GM23338 (cell line): ENCODE measurements at regions not wholly inside any gene's neighbourhood (a gene's known extent, or its start where the extent isn't known, plus 50 kb on each side); places are given as distances from the start of the nearest gene placed in this dataset.

Experiments
- ATAC-seq: fragments of 200-7000 bp; cut with Tn5 transposase; 3 replicates; pipeline ENCODE4 v1.9.1; 2020
- DNase-seq: peaks from one replicate; pipeline ENCODE4 v3.0.0-alpha.2; 2015; ENCODE audit warnings: low spot score
- H2AFZ ChIP-seq: fragments of 200-600 bp; sonication (generic); 2 replicates; pipeline ENCODE4 v1.8.0; 2016; ENCODE audit warnings: antibody characterized with exemption, mild to moderate bottlenecking, moderate library complexity
- H3F3A ChIP-seq: fragments of 200-600 bp; sonication (generic); replicated peaks from 2 replicates; pipeline ENCODE4 v1.8.0; 2017; ENCODE audit warnings: antibody characterized with exemption, mixed run types, low read depth
- H3K27ac ChIP-seq: fragments of 200-600 bp; sonication (generic); 2 replicates; pipeline ENCODE4 v1.6.1; 2016; ENCODE audit warnings: low read depth
- H3K27me3 ChIP-seq: fragments of 200-600 bp; sonication (generic); 2 replicates; pipeline ENCODE4 v1.8.0; 2016; ENCODE audit warnings: mild to moderate bottlenecking, mixed run types, moderate library complexity; ENCODE audit not compliant: insufficient read depth
- H3K36me3 ChIP-seq: fragments of 200-600 bp; sonication (generic); 2 replicates; pipeline ENCODE4 v1.8.0; 2016; ENCODE audit warnings: mild to moderate bottlenecking; ENCODE audit not compliant: insufficient read depth
- H3K4me1 ChIP-seq: fragments of 200-600 bp; sonication (generic); 2 replicates; pipeline ENCODE4 v1.8.0; 2016; ENCODE audit warnings: mild to moderate bottlenecking, moderate library complexity; ENCODE audit not compliant: insufficient read depth
- H3K4me2 ChIP-seq: fragments of 200-600 bp; sonication (generic); 2 replicates; pipeline ENCODE4 v1.7.1; 2017; ENCODE audit warnings: mixed run types
- H3K4me3 ChIP-seq: fragments of 200-600 bp; sonication (generic); 2 replicates; pipeline ENCODE4 v1.6.1; 2016; ENCODE audit warnings: mixed run types
- H3K79me2 ChIP-seq: fragments of 200-600 bp; sonication (generic); replicated peaks from 2 replicates; pipeline ENCODE4 v1.8.0; 2017; ENCODE audit warnings: mild to moderate bottlenecking; ENCODE audit not compliant: insufficient read depth
- H3K9me2 ChIP-seq: fragments of 200-600 bp; sonication (generic); 2 replicates; pipeline ENCODE4 v1.8.0; 2017; ENCODE audit not compliant: insufficient read depth
- H4K20me1 ChIP-seq: fragments of 200-600 bp; sonication (generic); replicated peaks from 2 replicates; pipeline ENCODE4 v1.8.0; 2017; ENCODE audit warnings: mild to moderate bottlenecking; ENCODE audit not compliant: insufficient read depth
- H3K27ac Mint-ChIP-seq: 2 replicates; pipeline ENCODE4 v1.8.0; 2020; ENCODE audit warnings: inconsistent platforms, mild to moderate bottlenecking, moderate library complexity, mixed read lengths
- H3K27me3 Mint-ChIP-seq: 3 replicates; pipeline ENCODE4 v1.8.0; 2022; ENCODE audit warnings: low read depth, mild to moderate bottlenecking, moderate library complexity, mixed read lengths, inconsistent platforms; ENCODE audit not compliant: insufficient read depth, poor library complexity
- H3K36me3 Mint-ChIP-seq: 3 replicates; pipeline ENCODE4 v1.8.0; 2021; ENCODE audit warnings: low read depth, mild to moderate bottlenecking, inconsistent platforms, moderate library complexity, mixed read lengths
- H3K4me1 Mint-ChIP-seq: 3 replicates; pipeline ENCODE4 v1.8.0; 2020; ENCODE audit warnings: mild to moderate bottlenecking, inconsistent platforms, mixed read lengths
- H3K4me3 Mint-ChIP-seq: 3 replicates; pipeline ENCODE4 v1.8.0; 2021; ENCODE audit warnings: moderate library complexity, mild to moderate bottlenecking, inconsistent platforms, mixed read lengths
- H3K9me3 Mint-ChIP-seq: 3 replicates; pipeline ENCODE4 v1.8.0; 2020; ENCODE audit warnings: moderate library complexity, mild to moderate bottlenecking, inconsistent platforms, mixed read lengths
- CREB1 ChIP-seq: fragments of 250-450 bp; sonication (Bioruptor Pico); IDR thresholded peaks from 2 replicates; pipeline ENCODE4 v1.5.0; 2020; ENCODE audit warnings: low read depth, mild to moderate bottlenecking, moderate library complexity
- CTCF ChIP-seq, 2 experiments: fragments of 200-600 bp in 1 of 2; sonication (generic) in 1 of 2; conservative IDR thresholded peaks; 2 replicates each; pipeline versions ENCODE4 v1.5.1 to v1.6.1; 2016 to 2017; ENCODE audit warnings: antibody characterized with exemption in 2 of 2, low read depth in 2 of 2, mild to moderate bottlenecking in 2 of 2, moderate library complexity in 1 of 2
- ETS1 ChIP-seq: IDR thresholded peaks from 2 replicates; pipeline ENCODE4 v1.6.1; 2016; ENCODE audit warnings: antibody characterized with exemption
- EZH2 ChIP-seq: fragments of 200-600 bp; sonication (generic); IDR thresholded peaks from one replicate; pipeline ENCODE4 v1.8.0; 2017; ENCODE audit warnings: antibody characterized with exemption, mild to moderate bottlenecking, low read depth; ENCODE audit not compliant: unreplicated experiment
- EZH2phosphoT487 ChIP-seq: fragments of 200-600 bp; sonication (generic); IDR thresholded peaks from one replicate; pipeline ENCODE4 v1.8.1; 2018; ENCODE audit warnings: antibody characterized with exemption; ENCODE audit not compliant: unreplicated experiment
- JUNB ChIP-seq: IDR thresholded peaks from one replicate; pipeline ENCODE4 v1.6.1; 2016; ENCODE audit warnings: antibody characterized with exemption; ENCODE audit not compliant: unreplicated experiment
- NANOG ChIP-seq: IDR thresholded peaks from 2 replicates; pipeline ENCODE4 v1.6.1; 2016; ENCODE audit warnings: antibody characterized with exemption, borderline replicate concordance
- POLR2AphosphoS5 ChIP-seq: IDR thresholded peaks from 2 replicates; pipeline ENCODE4 v1.6.1; 2016; ENCODE audit warnings: antibody characterized with exemption, low read depth
- REST ChIP-seq: IDR thresholded peaks from one replicate; pipeline ENCODE4 v1.6.1; 2018; ENCODE audit warnings: antibody characterized with exemption; ENCODE audit not compliant: unreplicated experiment
- STAT1 ChIP-seq: IDR thresholded peaks from one replicate; pipeline ENCODE4 v1.6.1; 2016; ENCODE audit warnings: antibody characterized with exemption; ENCODE audit not compliant: unreplicated experiment
- ZNF114 ChIP-seq: fragments of 250-450 bp; sonication (Bioruptor Pico); IDR thresholded peaks from 2 replicates; pipeline ENCODE4 v1.5.0; 2020; ENCODE audit warnings: mild to moderate bottlenecking, moderate library complexity
- ZNF331 ChIP-seq: fragments of 250-450 bp; sonication (Bioruptor Pico); IDR thresholded peaks from 2 replicates; pipeline ENCODE4 v1.5.0; 2020; ENCODE audit warnings: low read depth, mild to moderate bottlenecking, moderate library complexity
- ZNF462 ChIP-seq: fragments of 250-450 bp; sonication (Bioruptor Pico); IDR thresholded peaks from 2 replicates; pipeline ENCODE4 v1.5.0; 2020; ENCODE audit warnings: mild to moderate bottlenecking, moderate library complexity

- TF ChIP-seq REST = no peak
- TF ChIP-seq STAT1 = no peak
- TF ChIP-seq ZNF114 = no peak
- no peak for TF ChIP-seq CREB1
- no peak for TF ChIP-seq EZH2phosphoT487
- TF ChIP-seq CTCF (conservative IDR thresholded peaks at IDR 0.05; ENCODE audit: low read depth in 2 of 2) = no peak
- no peak for TF ChIP-seq ZNF331 (CRISPR knock-in tag)
- TF ChIP-seq NANOG = no peak
- no peak for TF ChIP-seq ETS1
- TF ChIP-seq EZH2 = no peak
- no peak for TF ChIP-seq POLR2AphosphoS5
- TF ChIP-seq JUNB = no peak
Observed at GRCh38 chr5:161138751-161139455, 286.9 kb upstream of the ATP10B start (continued).

GRCh38 chr5:161134956-161135355 lies 282.9 kb upstream of the ATP10B start:
- no peaks in the 10 kb centered on the region for H4K20me1 ChIP-seq
- no peak overlapping the region for H3K27ac ChIP-seq
- Mint-ChIP-seq H3K36me3 (no peaks in the 10 kb centered on the region), H3K9me3 (no peaks in the 10 kb centered on the region), H3K27ac (no peak overlapping the region), H3K4me1 (no peaks in the 10 kb centered on the region), H3K4me3 (no peak overlapping the region), H3K27me3 (no peaks in the 10 kb centered on the region)
- H3K4me2 ChIP-seq = no peak overlapping the region
- H3F3A ChIP-seq = no peaks in the 10 kb centered on the region
- DNase-seq = no peak
- H3K4me1 ChIP-seq = no peaks in the 10 kb centered on the region
- no peaks in the 10 kb centered on the region for H3K27me3 ChIP-seq
- H3K4me3 ChIP-seq = no peak overlapping the region
- no peaks in the 10 kb centered on the region for H3K9me2 ChIP-seq
- H2AFZ ChIP-seq = no peak overlapping the region
- no peaks in the 10 kb centered on the region for H3K79me2 ChIP-seq
- no peak for ATAC-seq
- H3K36me3 ChIP-seq = no peaks in the 10 kb centered on the region
- TF ChIP-seq ZNF462 (CRISPR knock-in tag) (no peak), ZNF114 (no peak)
